Tibial artery (tissue), 4 donors: ENCODE measurements at regions not wholly inside any gene's neighbourhood (a gene's known extent, or its start where the extent isn't known, plus 50 kb on each side); places are given as distances from the start of the nearest gene placed in this dataset.

Source experiments
- DNase-seq, 2 donors: peaks; one replicate each; pipeline ENCODE4 v3.0.0-alpha.2; 2019
- H3K27ac ChIP-seq, 2 donors: fragments of 200-600 bp; sonication (generic) in 1 of 2; 1 replicate in 1 of 2; 2 replicates in 1 of 2; pipeline ENCODE4 v1.5.1; 2018 to 2019; ENCODE audit warnings: mild to moderate bottlenecking in 1 of 2
- H3K27me3 ChIP-seq, 2 donors: fragments of 200-600 bp; sonication (generic) in 1 of 2; one replicate each; pipeline versions ENCODE4 v1.5.1 to v1.6.0; 2016 to 2019
- H3K36me3 ChIP-seq, 3 donors: fragments of 200-600 bp; sonication (generic) in 2 of 3; one replicate each; pipeline ENCODE4 v1.5.1; 2016 to 2019; ENCODE audit warnings: mild to moderate bottlenecking in 2 of 3
- H3K4me1 ChIP-seq, 4 donors: fragments of 200-600 bp; sonication (generic) in 2 of 4; 1 replicate in 3 of 4; 2 replicates in 1 of 4; pipeline ENCODE4 v1.5.1; 2016 to 2019
- H3K4me3 ChIP-seq, 2 donors: fragments of 200-600 bp; sonication (generic) in 1 of 2; 1 replicate in 1 of 2; 2 replicates in 1 of 2; pipeline ENCODE4 v1.5.1; 2018 to 2019; ENCODE audit warnings: mild to moderate bottlenecking in 2 of 2
- H3K9me3 ChIP-seq, 3 donors: fragments of 200-600 bp; sonication (generic) in 1 of 3; one replicate each; pipeline ENCODE4 v1.5.1; 2016 to 2019
- intact Hi-C: fragments of 100-400 bp; cut with DNase I; formaldehyde crosslinking; loops from one replicate; pipeline ENCODE4 v1.15.0; 2023; ENCODE audit warnings: low total_unique reads
- TF ChIP-seq, protein P1 (sequence below), 2 experiments: fragments of 200-600 bp in 1 of 2; fragments of 450-650 bp in 1 of 2; IDR thresholded peaks; one replicate each; pipeline ENCODE4 v1.5.1; 2017 to 2019; ENCODE audit warnings: antibody characterized with exemption in 2 of 2, mild to moderate bottlenecking in 1 of 2, moderate library complexity in 1 of 2

GRCh38 chr22:47779474-47779873 lies 1017.0 kb downstream of the TBC1D22A start:
- Histone ChIP-seq H3K9me3 (peaks cover 0 to under 1% (median 0%) of the 10 kb centered on the region in 3 donors), H3K27me3 (peaks cover 0 to 4% of the 10 kb centered on the region in 2 donors), H3K4me3 (no peak overlapping the region), H3K4me1 (no peaks in the 10 kb centered on the region), H3K36me3 (no peaks in the 10 kb centered on the region), H3K27ac (no peak overlapping the region)
- TF ChIP-seq, protein P1, sequence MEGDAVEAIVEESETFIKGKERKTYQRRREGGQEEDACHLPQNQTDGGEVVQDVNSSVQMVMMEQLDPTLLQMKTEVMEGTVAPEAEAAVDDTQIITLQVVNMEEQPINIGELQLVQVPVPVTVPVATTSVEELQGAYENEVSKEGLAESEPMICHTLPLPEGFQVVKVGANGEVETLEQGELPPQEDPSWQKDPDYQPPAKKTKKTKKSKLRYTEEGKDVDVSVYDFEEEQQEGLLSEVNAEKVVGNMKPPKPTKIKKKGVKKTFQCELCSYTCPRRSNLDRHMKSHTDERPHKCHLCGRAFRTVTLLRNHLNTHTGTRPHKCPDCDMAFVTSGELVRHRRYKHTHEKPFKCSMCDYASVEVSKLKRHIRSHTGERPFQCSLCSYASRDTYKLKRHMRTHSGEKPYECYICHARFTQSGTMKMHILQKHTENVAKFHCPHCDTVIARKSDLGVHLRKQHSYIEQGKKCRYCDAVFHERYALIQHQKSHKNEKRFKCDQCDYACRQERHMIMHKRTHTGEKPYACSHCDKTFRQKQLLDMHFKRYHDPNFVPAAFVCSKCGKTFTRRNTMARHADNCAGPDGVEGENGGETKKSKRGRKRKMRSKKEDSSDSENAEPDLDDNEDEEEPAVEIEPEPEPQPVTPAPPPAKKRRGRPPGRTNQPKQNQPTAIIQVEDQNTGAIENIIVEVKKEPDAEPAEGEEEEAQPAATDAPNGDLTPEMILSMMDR (IDR thresholded peaks at IDR 0.05) = no peak
- no peak for DNase-seq
- intact Hi-C loops = no loop called here

DNA sequence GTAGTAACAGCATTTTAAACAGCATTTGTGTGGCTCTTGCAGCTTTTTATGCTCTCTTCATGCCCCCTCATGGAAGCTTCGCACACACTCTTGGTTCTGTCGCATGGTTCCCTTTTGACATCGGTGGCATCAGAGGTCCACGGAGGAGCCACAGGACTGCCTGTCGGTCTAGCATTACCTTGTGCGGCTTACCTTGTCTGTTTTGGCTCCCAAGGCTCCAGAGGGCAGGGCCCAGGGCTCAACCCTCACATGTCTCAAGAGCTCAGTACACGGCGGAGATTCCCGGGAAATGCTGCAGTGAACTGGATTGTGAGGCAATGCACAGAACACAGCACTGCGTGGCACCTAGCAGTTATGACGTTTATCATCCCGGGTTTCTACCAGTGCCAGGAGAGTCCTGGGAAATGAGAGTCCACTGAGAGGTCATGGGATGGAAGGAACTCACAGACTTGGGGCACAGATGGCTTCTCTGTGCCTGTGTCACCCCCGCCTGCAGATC lies 1015.8 kb downstream of the TBC1D22A start:
- TF ChIP-seq, protein P1 (IDR thresholded peaks at IDR 0.05) = no peak
- H3K27ac ChIP-seq = no peak overlapping the region

DNA sequence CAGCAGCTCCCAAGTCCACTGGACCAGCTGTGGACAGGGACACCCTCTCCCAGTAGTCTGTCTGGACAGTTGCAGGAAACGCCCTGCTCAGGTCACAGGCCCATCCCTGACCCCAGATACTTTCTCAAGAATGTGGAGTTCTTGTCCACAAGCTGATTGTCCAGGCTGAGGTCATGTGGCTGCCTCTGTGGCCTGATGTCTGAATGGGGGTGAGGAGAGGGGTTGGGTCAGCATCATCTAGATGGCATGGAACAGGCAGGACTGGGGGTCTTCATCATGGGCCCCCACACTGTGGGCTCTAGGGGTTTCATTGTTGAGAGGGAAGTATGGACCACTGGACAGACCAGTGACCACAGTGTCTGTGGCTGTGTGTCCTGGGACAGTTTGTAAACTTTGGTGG lies 1015.0 kb downstream of the TBC1D22A start:
- no peaks in the 10 kb centered on the region for H3K36me3 ChIP-seq
- H3K27me3 ChIP-seq = no peaks in the 10 kb centered on the region
- intact Hi-C loops = no loop called here
- H3K9me3 ChIP-seq = no peaks in the 10 kb centered on the region
- H3K4me3 ChIP-seq = no peak overlapping the region
- TF ChIP-seq, protein P1 (IDR thresholded peaks at IDR 0.05) = no peak
- no peak overlapping the region for H3K27ac ChIP-seq
- no peak for DNase-seq
- no peaks in the 10 kb centered on the region for H3K4me1 ChIP-seq

More for the DNA sequence above, 1015.8 kb downstream of the TBC1D22A start:
- Histone ChIP-seq H3K4me1 (no peaks in the 10 kb centered on the region), H3K27me3 (no peaks in the 10 kb centered on the region), H3K4me3 (no peak overlapping the region), H3K9me3 (no peaks in the 10 kb centered on the region), H3K36me3 (no peaks in the 10 kb centered on the region)
- DNase-seq = no peak
- intact Hi-C loops = no loop called here

- DNase-seq = no peak
These were observed 1013.9 kb downstream of the TBC1D22A start for GRCh38 chr22:47776329-47776728.

GRCh38 chr22:47775686-47776085 lies 1013.2 kb downstream of the TBC1D22A start:
- Histone ChIP-seq H3K4me3 (no peak overlapping the region), H3K4me1 (no peaks in the 10 kb centered on the region), H3K36me3 (no peaks in the 10 kb centered on the region), H3K27me3 (no peaks in the 10 kb centered on the region), H3K9me3 (no peaks in the 10 kb centered on the region), H3K27ac (no peak overlapping the region)
- intact Hi-C loops = no loop called here
- TF ChIP-seq, protein P1 (IDR thresholded peaks at IDR 0.05) = no peak
- no peak for DNase-seq

More at GRCh38 chr22:47776329-47776728, 1013.9 kb downstream of the TBC1D22A start:
- Histone ChIP-seq H3K27ac (no peak overlapping the region), H3K27me3 (no peaks in the 10 kb centered on the region), H3K4me3 (no peak overlapping the region), H3K4me1 (no peaks in the 10 kb centered on the region), H3K9me3 (no peaks in the 10 kb centered on the region), H3K36me3 (no peaks in the 10 kb centered on the region)
- TF ChIP-seq, protein P1 (IDR thresholded peaks at IDR 0.05) = no peak
- intact Hi-C loops = no loop called here

DNA sequence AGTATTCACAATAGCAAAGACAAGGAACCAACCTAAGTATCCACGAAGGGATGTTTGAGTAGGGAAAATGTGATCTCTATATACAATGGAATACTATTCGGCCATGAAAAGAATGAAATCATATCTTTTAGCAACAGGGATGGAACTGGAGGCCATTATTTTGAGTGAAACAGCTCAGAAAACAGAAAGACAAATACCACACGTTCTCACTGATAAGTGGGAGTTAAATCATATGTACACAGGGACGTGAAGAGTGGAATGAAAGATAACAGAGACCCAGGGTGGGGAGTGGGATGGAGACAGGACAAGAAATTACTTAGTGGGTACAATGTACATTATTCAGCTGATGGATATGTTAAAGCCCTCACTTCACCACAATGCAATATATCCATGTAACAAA lies 1012.7 kb downstream of the TBC1D22A start:
- Histone ChIP-seq H3K4me1 (no peaks in the 10 kb centered on the region), H3K9me3 (no peaks in the 10 kb centered on the region), H3K27ac (no peak overlapping the region), H3K36me3 (no peaks in the 10 kb centered on the region), H3K27me3 (no peaks in the 10 kb centered on the region), H3K4me3 (no peak overlapping the region)
- no peak for DNase-seq
- intact Hi-C loops = no loop called here
- TF ChIP-seq, protein P1 (IDR thresholded peaks at IDR 0.05) = no peak
